H9 (cell line): ENCODE measurements at regions not wholly inside any gene's neighbourhood (a gene's known extent, or its start where the extent isn't known, plus 50 kb on each side); places are given as distances from the start of the nearest gene placed in this dataset.

Experiments
- DNase-seq: peaks from one replicate; pipeline ENCODE4 v3.0.0-alpha.2; 2017
- H2AFZ ChIP-seq: one replicate; pipeline ENCODE4 v1.6.1; 2013; ENCODE audit warnings: mild to moderate bottlenecking, low read length, control low read depth, moderate library complexity
- H2AK5ac ChIP-seq: 2 replicates; pipeline ENCODE4 v1.6.1; 2013; ENCODE audit warnings: low read length, control low read depth, mixed read lengths; ENCODE audit not compliant: insufficient read length
- H2BK120ac ChIP-seq: one replicate; pipeline ENCODE4 v1.6.1; 2013; ENCODE audit warnings: low read depth, mild to moderate bottlenecking, low read length, control low read depth, inconsistent platforms; ENCODE audit not compliant: poor library complexity, severe bottlenecking
- H2BK12ac ChIP-seq: 2 replicates; pipeline ENCODE4 v1.6.1; 2013; ENCODE audit warnings: low read length, control low read depth, mixed read lengths, low read depth; ENCODE audit not compliant: insufficient read length
- H2BK15ac ChIP-seq: 2 replicates; pipeline ENCODE4 v1.6.1; 2013; ENCODE audit warnings: low read depth, low read length, control low read depth
- H2BK20ac ChIP-seq: one replicate; pipeline ENCODE4 v1.6.1; 2013; ENCODE audit warnings: low read depth, mild to moderate bottlenecking, low read length, control low read depth, inconsistent platforms; ENCODE audit not compliant: poor library complexity, severe bottlenecking
- H2BK5ac ChIP-seq: 2 replicates; pipeline ENCODE4 v1.6.1; 2013; ENCODE audit warnings: low read length, control low read depth, mixed read lengths; ENCODE audit not compliant: insufficient read length
- H3K14ac ChIP-seq: 2 replicates; pipeline ENCODE4 v1.6.1; 2013; ENCODE audit warnings: low read length, control low read depth; ENCODE audit not compliant: insufficient read depth
- H3K18ac ChIP-seq: 2 replicates; pipeline ENCODE4 v1.6.1; 2013; ENCODE audit warnings: low read depth, mild to moderate bottlenecking, mixed read lengths, low read length, control low read depth; ENCODE audit not compliant: insufficient read length
- H3K23ac ChIP-seq: 2 replicates; pipeline ENCODE4 v1.6.1; 2013; ENCODE audit warnings: low read length, control low read depth, mixed read lengths, low read depth; ENCODE audit not compliant: insufficient read length
- H3K23me2 ChIP-seq: 2 replicates; pipeline ENCODE4 v1.6.1; 2013; ENCODE audit warnings: low read depth, mild to moderate bottlenecking, mixed read lengths, low read length, control low read depth; ENCODE audit not compliant: insufficient read length, poor library complexity, severe bottlenecking
- H3K27ac ChIP-seq: 2 replicates; pipeline ENCODE4 v1.5.1; 2013; ENCODE audit warnings: low read length, control low read depth, mixed read lengths, low read depth; ENCODE audit not compliant: insufficient read length
- H3K27me3 ChIP-seq: 2 replicates; pipeline ENCODE4 v1.6.1; 2013; ENCODE audit warnings: low read length, control low read depth, inconsistent platforms; ENCODE audit not compliant: insufficient read depth
- H3K4ac ChIP-seq: 2 replicates; pipeline ENCODE4 v1.6.1; 2013; ENCODE audit warnings: low read depth, mild to moderate bottlenecking, control low read depth, inconsistent platforms, low read length, moderate library complexity
- H3K4me1 ChIP-seq: 2 replicates; pipeline ENCODE4 v1.6.1; 2013; ENCODE audit warnings: low read length, control low read depth, inconsistent platforms; ENCODE audit not compliant: insufficient read depth
- H3K4me2 ChIP-seq: 2 replicates; pipeline ENCODE4 v1.6.1; 2013; ENCODE audit warnings: low read length, control low read depth, mixed read lengths; ENCODE audit not compliant: insufficient read length, insufficient read depth
- H3K56ac ChIP-seq: 2 replicates; pipeline ENCODE4 v1.6.1; 2013; ENCODE audit warnings: low read depth, mild to moderate bottlenecking, mixed read lengths, low read length, control low read depth; ENCODE audit not compliant: insufficient read length
- H3K79me1 ChIP-seq: 2 replicates; pipeline ENCODE4 v1.6.1; 2013; ENCODE audit warnings: low read depth, mild to moderate bottlenecking, moderate library complexity, low read length, control low read depth, inconsistent platforms; ENCODE audit not compliant: insufficient read depth, poor library complexity, severe bottlenecking
- H3K79me2 ChIP-seq: 2 replicates; pipeline ENCODE4 v1.6.1; 2013; ENCODE audit warnings: low read length, control low read depth, inconsistent platforms; ENCODE audit not compliant: insufficient read depth
- H3K9ac ChIP-seq: 2 replicates; pipeline ENCODE4 v1.6.1; 2013; ENCODE audit warnings: low read length, control low read depth, mixed read lengths; ENCODE audit not compliant: insufficient read length; ENCODE audit errors: extremely low read depth
- H3K9me3 ChIP-seq: one replicate; pipeline ENCODE4 v1.6.1; 2013; ENCODE audit warnings: low read depth, low read length, inconsistent platforms; ENCODE audit not compliant: control insufficient read depth
- H3T11ph ChIP-seq: one replicate; pipeline ENCODE4 v1.6.1; 2013; ENCODE audit warnings: mild to moderate bottlenecking, low read length, control low read depth, inconsistent platforms
- H4K20me1 ChIP-seq: one replicate; pipeline ENCODE4 v1.6.1; 2013; ENCODE audit not compliant: control insufficient read depth, insufficient read length, insufficient read depth
- H4K5ac ChIP-seq: 2 replicates; pipeline ENCODE4 v1.6.1; 2013; ENCODE audit warnings: low read depth, mild to moderate bottlenecking, mixed read lengths, low read length, control low read depth; ENCODE audit not compliant: insufficient read length
- H4K8ac ChIP-seq: replicated peaks from 2 replicates; pipeline ENCODE4 v1.6.1; 2013; ENCODE audit warnings: low read length, control low read depth, mixed read lengths, low read depth; ENCODE audit not compliant: insufficient read length
- H4K91ac ChIP-seq: 2 replicates; pipeline ENCODE4 v1.6.1; 2013; ENCODE audit warnings: low read depth, mild to moderate bottlenecking, moderate library complexity, mixed read lengths, low read length, control low read depth; ENCODE audit not compliant: insufficient read length
- H3K27ac Mint-ChIP-seq, 3 experiments: 2 replicates in 2 of 3; 3 replicates in 1 of 3; pipeline ENCODE4 v1.8.0; 2020 to 2021; ENCODE audit warnings: mixed read lengths in 3 of 3, mild to moderate bottlenecking in 1 of 3, moderate library complexity in 1 of 3
- H3K27me3 Mint-ChIP-seq: 2 replicates; pipeline ENCODE4 v1.8.0; 2021; ENCODE audit warnings: low read depth, mild to moderate bottlenecking, moderate library complexity, mixed read lengths
- H3K36me3 Mint-ChIP-seq, 3 experiments: 2 replicates in 2 of 3; 3 replicates in 1 of 3; pipeline ENCODE4 v1.8.0; 2020 to 2021; ENCODE audit warnings: low read depth in 3 of 3, mixed read lengths in 3 of 3; ENCODE audit not compliant: insufficient read depth in 1 of 3
- H3K4me1 Mint-ChIP-seq, 2 experiments: 2 replicates each; pipeline ENCODE4 v1.8.0; 2020; ENCODE audit warnings: mixed read lengths in 2 of 2
- H3K4me3 Mint-ChIP-seq, 2 experiments: 2 replicates in 1 of 2; 3 replicates in 1 of 2; pipeline ENCODE4 v1.8.0; 2020 to 2021; ENCODE audit warnings: mild to moderate bottlenecking in 2 of 2, mixed read lengths in 2 of 2, moderate library complexity in 1 of 2
- H3K9me3 Mint-ChIP-seq, 2 experiments: 2 replicates in 1 of 2; 3 replicates in 1 of 2; pipeline ENCODE4 v1.8.0; 2020; ENCODE audit warnings: mild to moderate bottlenecking in 2 of 2, mixed read lengths in 2 of 2, moderate library complexity in 1 of 2
- CTCF ChIP-seq: fragments of 200-600 bp; sonication (generic); conservative IDR thresholded peaks from 3 replicates; pipeline ENCODE4 v1.8.0; 2021; ENCODE audit warnings: antibody characterized with exemption, mild to moderate bottlenecking
- WGBS: extraction: QIAGEN DNeasy Blood & Tissue Kit; methylation state at CpG from one replicate; pipeline ENCODE4 v1.1.7; 2013; ENCODE audit warnings: missing lambda C conversion rate, low lambda C conversion rate, mixed read lengths; ENCODE audit not compliant: insufficient read length; ENCODE audit errors: extremely low coverage; 5-methylcytosine and 5-hydroxymethylcytosine counted together

DNA sequence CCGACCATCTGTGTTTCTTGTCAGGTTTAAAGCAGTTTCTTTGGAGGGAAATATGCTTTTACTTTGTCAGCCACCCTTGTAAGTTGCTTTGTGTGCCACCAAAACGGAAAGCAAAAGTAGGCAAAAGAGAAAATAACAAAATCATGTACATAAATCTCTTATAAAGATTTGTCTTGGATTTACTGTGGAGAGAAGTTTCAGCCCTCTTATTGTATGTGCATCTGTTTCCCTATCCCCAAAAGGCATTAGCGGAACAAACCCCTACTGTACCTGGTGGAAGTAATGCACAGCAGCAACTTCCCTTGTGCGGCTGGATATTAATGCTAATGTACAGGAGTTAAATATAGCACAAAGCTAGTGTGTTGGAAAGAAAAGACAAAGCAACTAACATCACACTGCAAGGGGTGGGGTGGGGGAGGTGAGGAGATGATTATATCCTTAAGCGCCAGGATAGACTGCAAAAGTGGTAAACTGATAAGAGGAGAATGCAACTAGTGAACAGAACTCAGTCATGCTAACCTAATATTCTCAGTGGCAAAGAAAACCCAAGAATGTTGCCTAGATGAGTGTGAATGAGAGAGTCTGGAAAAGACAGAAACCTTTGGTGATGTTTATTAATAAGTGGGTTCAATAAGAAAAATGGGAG lies 396.5 kb upstream of the MEF2C start:
- Mint-ChIP-seq H3K4me1 (no peaks in the 10 kb centered on the region), H3K36me3 (peaks cover 0 to 1% (median 0%) of the 10 kb centered on the region in 3 experiments; a peak in 1 of 7 replicates), H3K4me3 (no peak overlapping the region), H3K27ac (no peak overlapping the region), H3K27me3 (no peaks in the 10 kb centered on the region; the same call in 1 of the 2 replicates), H3K9me3 (no peaks in the 10 kb centered on the region; a peak in 1 of 5 replicates)
- Histone ChIP-seq H3T11ph (no peak overlapping the region), H3K4me2 (no peak overlapping the region), H2AK5ac (no peak overlapping the region), H3K27ac (no peak overlapping the region), H3K23ac (no peak overlapping the region), H2BK15ac (no peak overlapping the region), H4K91ac (no peak overlapping the region), H2BK12ac (no peak overlapping the region), H3K9ac (no peak overlapping the region), H3K9me3 (no peaks in the 10 kb centered on the region), H2BK5ac (no peak overlapping the region), H3K4ac (no peak overlapping the region), H4K20me1 (no peaks in the 10 kb centered on the region), H4K5ac (no peak overlapping the region), H3K79me1 (no peaks in the 10 kb centered on the region), H3K23me2 (no peaks in the 10 kb centered on the region), H3K56ac (no peak overlapping the region), H3K27me3 (no peaks in the 10 kb centered on the region), H4K8ac (no peak overlapping the region), H2BK20ac (peak overlapping the region; percentile 45), H3K14ac (no peak overlapping the region), H3K4me1 (no peaks in the 10 kb centered on the region), H3K79me2 (no peaks in the 10 kb centered on the region), H3K18ac (no peak overlapping the region), H2AFZ (no peak overlapping the region), H2BK120ac (no peak overlapping the region)
- no peak for TF ChIP-seq CTCF
- no peak for DNase-seq
- WGBS, result no CpG with 5 or more reads among the region's 5 CpGs
